ENCODE measurements at regions not wholly inside any gene's neighbourhood (a gene's known extent, or its start where the extent isn't known, plus 50 kb on each side); places are given as distances from the start of the nearest gene placed in this dataset.

GRCh38 chr13:61777271-61777670 is 361.6 kb upstream of the PCDH20 start:
- TF ChIP-seq EZH2 (IDR thresholded peaks at IDR 0.05) = no peak
- TF ChIP-seq POLR2AphosphoS5 (IDR thresholded peaks at IDR 0.05; ENCODE audit: borderline replicate concordance, low read depth, low read length) = no peak
- TF ChIP-seq FOXP2 (optimal IDR thresholded peaks at IDR 0.05; ENCODE audit: control extremely low read depth, extremely low read length, insufficient read depth) = no peak
